Mesenchymal stem cell (in vitro differentiated cells and primary cell): ENCODE measurements at regions not wholly inside any gene's neighbourhood (a gene's known extent, or its start where the extent isn't known, plus 50 kb on each side); places are given as distances from the start of the nearest gene placed in this dataset.

Experiments used
- DNase-seq: peaks from one replicate; pipeline ENCODE4 v3.0.0-alpha.2; 2013
- H2AFZ ChIP-seq: one replicate; pipeline ENCODE4 v1.6.1; 2013; ENCODE audit warnings: low read depth, mild to moderate bottlenecking, control low read depth, inconsistent platforms, low read length, moderate library complexity
- H2AK5ac ChIP-seq: 2 replicates; pipeline ENCODE4 v1.6.1; 2013; ENCODE audit warnings: low read length, moderate library complexity, mild to moderate bottlenecking, inconsistent platforms; ENCODE audit not compliant: severe bottlenecking
- H2BK120ac ChIP-seq: one replicate; pipeline ENCODE4 v1.6.1; 2013; ENCODE audit warnings: low read depth, mild to moderate bottlenecking, inconsistent platforms, low read length, moderate library complexity
- H2BK12ac ChIP-seq, 2 experiments: one replicate each; pipeline ENCODE4 v1.6.1; 2013; ENCODE audit warnings: inconsistent platforms in 2 of 2, low read length in 2 of 2, mild to moderate bottlenecking in 2 of 2, moderate library complexity in 2 of 2, control low read depth in 1 of 2
- H2BK15ac ChIP-seq: one replicate; pipeline ENCODE4 v1.6.1; 2013; ENCODE audit warnings: mild to moderate bottlenecking, low read depth, inconsistent platforms; ENCODE audit not compliant: poor library complexity, severe bottlenecking
- H2BK5ac ChIP-seq: 2 replicates; pipeline ENCODE4 v1.6.1; 2013; ENCODE audit warnings: low read depth, mild to moderate bottlenecking, low read length, control low read depth, inconsistent platforms; ENCODE audit not compliant: poor library complexity, severe bottlenecking
- H3K14ac ChIP-seq, 2 experiments: one replicate each; pipeline ENCODE4 v1.6.1; 2013; ENCODE audit warnings: inconsistent platforms in 2 of 2, low read length in 2 of 2, control low read depth in 1 of 2, mild to moderate bottlenecking in 1 of 2, moderate library complexity in 1 of 2
- H3K18ac ChIP-seq, 2 experiments: one replicate each; pipeline ENCODE4 v1.6.1; 2013; ENCODE audit warnings: inconsistent platforms in 2 of 2, low read length in 2 of 2, control low read depth in 1 of 2, low read depth in 1 of 2, mild to moderate bottlenecking in 1 of 2
- H3K23ac ChIP-seq, 2 experiments: one replicate each; pipeline ENCODE4 v1.6.1; 2013; ENCODE audit warnings: inconsistent platforms in 2 of 2, low read length in 2 of 2, mild to moderate bottlenecking in 2 of 2, moderate library complexity in 2 of 2, control low read depth in 1 of 2
- H3K27ac ChIP-seq: 2 replicates; pipeline ENCODE4 v1.5.1; 2013; ENCODE audit warnings: mild to moderate bottlenecking, moderate library complexity, low read length, control low read depth, inconsistent platforms; ENCODE audit not compliant: poor library complexity, severe bottlenecking
- H3K27me3 ChIP-seq, 2 experiments: 2 replicates each; pipeline versions ENCODE4 v1.6.1 to v1.7.0; 2013; ENCODE audit warnings: low read length in 2 of 2, mild to moderate bottlenecking in 2 of 2, moderate library complexity in 2 of 2, control low read depth in 1 of 2, inconsistent platforms in 1 of 2; ENCODE audit not compliant: control insufficient read depth in 1 of 2, insufficient read depth in 1 of 2
- H3K36me3 ChIP-seq, 2 experiments: 2 replicates each; pipeline versions ENCODE4 v1.6.1 to v1.7.0; 2013; ENCODE audit warnings: low read length in 2 of 2, control low read depth in 1 of 2, inconsistent platforms in 1 of 2, low read depth in 1 of 2, mild to moderate bottlenecking in 1 of 2; ENCODE audit not compliant: insufficient read depth in 2 of 2, control insufficient read depth in 1 of 2
- H3K4ac ChIP-seq, 2 experiments: one replicate each; pipeline ENCODE4 v1.6.1; 2013; ENCODE audit warnings: inconsistent platforms in 2 of 2, low read length in 2 of 2, mild to moderate bottlenecking in 2 of 2, moderate library complexity in 2 of 2, control low read depth in 1 of 2, low read depth in 1 of 2
- H3K4me1 ChIP-seq: 2 replicates; pipeline ENCODE4 v1.6.1; 2013; ENCODE audit warnings: low read depth, low read length, control low read depth; ENCODE audit not compliant: control insufficient read depth, insufficient read depth
- H3K4me2 ChIP-seq: 2 replicates; pipeline ENCODE4 v1.6.1; 2013; ENCODE audit warnings: low read length, mild to moderate bottlenecking, inconsistent platforms; ENCODE audit not compliant: poor library complexity, severe bottlenecking
- H3K4me3 ChIP-seq, 2 experiments: 2 replicates each; pipeline versions ENCODE4 v1.5.1 to v1.7.0; 2013; ENCODE audit warnings: low read length in 2 of 2, mild to moderate bottlenecking in 2 of 2, control low read depth in 1 of 2, low read depth in 1 of 2; ENCODE audit not compliant: insufficient read depth in 1 of 2
- H3K79me1 ChIP-seq: replicated peaks from 2 replicates; pipeline ENCODE4 v1.6.1; 2013; ENCODE audit warnings: mild to moderate bottlenecking, control low read depth, low read length, inconsistent platforms; ENCODE audit not compliant: poor library complexity, severe bottlenecking
- H3K9ac ChIP-seq: 2 replicates; pipeline ENCODE4 v1.7.0; 2013; ENCODE audit warnings: mild to moderate bottlenecking, low read length, moderate library complexity
- H3K9me3 ChIP-seq: 2 replicates; pipeline ENCODE4 v1.7.0; 2013; ENCODE audit warnings: mild to moderate bottlenecking, low read length; ENCODE audit not compliant: control insufficient read depth
- H4K8ac ChIP-seq: one replicate; pipeline ENCODE4 v1.6.1; 2013; ENCODE audit warnings: inconsistent platforms, mild to moderate bottlenecking, low read length, moderate library complexity
- H4K91ac ChIP-seq: one replicate; pipeline ENCODE4 v1.6.1; 2013; ENCODE audit warnings: mild to moderate bottlenecking, low read length, inconsistent platforms
- WGBS: methylation state at CpG from one replicate; pipeline ENCODE4 v1.1.7; 2013; ENCODE audit warnings: mixed read lengths; 5-methylcytosine and 5-hydroxymethylcytosine counted together

GRCh38 chr15:38702178-38702912, 137.7 kb upstream of the RASGRP1 start:
- Histone ChIP-seq H3K9ac (no peak overlapping the region), H3K79me1 (no peaks in the 10 kb centered on the region)
- WGBS: 80% methylated on average over 3 of the region's 3 CpGs

GRCh38 chr15:38705436-38706219, 141.0 kb upstream of the RASGRP1 start:
- Histone ChIP-seq H3K14ac (no peak overlapping the region), H4K91ac (peak overlapping the region; percentile 18), H3K79me1 (no peaks in the 10 kb centered on the region), H3K4me2 (no peak overlapping the region), H2BK5ac (no peak overlapping the region), H3K27me3 (peaks cover 0 to 8% of the 10 kb centered on the region in 2 experiments), H3K23ac (no peak overlapping the region), H3K9ac (no peak overlapping the region), H4K8ac (no peak overlapping the region), H2BK120ac (peak overlapping the region; percentile 21), H3K27ac (no peak overlapping the region), H3K36me3 (no peaks in the 10 kb centered on the region), H2BK15ac (no peak overlapping the region), H3K4me1 (peaks cover 2% of the 10 kb centered on the region), H3K4ac (no peak overlapping the region), H2AFZ (no peak overlapping the region), H3K4me3 (peak overlapping the region in 1 of 2 experiments; percentile 37), H3K9me3 (no peaks in the 10 kb centered on the region), H3K18ac (no peak overlapping the region), H2BK12ac (peak overlapping the region in 1 of 2 experiments; percentile 75), H2AK5ac (peak overlapping the region; percentile 68)
- no peak for DNase-seq
- 71% methylated on average over 10 of the region's 11 CpGs for WGBS

More at GRCh38 chr15:38702178-38702912, 137.7 kb upstream of the RASGRP1 start:
- Histone ChIP-seq H4K91ac (no peak overlapping the region), H3K27me3 (peaks cover 0 to 8% of the 10 kb centered on the region in 2 experiments), H3K4me1 (peaks cover 2% of the 10 kb centered on the region), H3K4me2 (no peak overlapping the region), H3K9me3 (no peaks in the 10 kb centered on the region), H3K4me3 (no peak overlapping the region), H3K4ac (no peak overlapping the region), H3K14ac (no peak overlapping the region), H4K8ac (no peak overlapping the region), H3K36me3 (no peaks in the 10 kb centered on the region), H3K27ac (no peak overlapping the region), H3K23ac (no peak overlapping the region), H2AK5ac (no peak overlapping the region), H2AFZ (no peak overlapping the region), H2BK5ac (no peak overlapping the region), H2BK120ac (no peak overlapping the region), H2BK15ac (no peak overlapping the region), H2BK12ac (no peak overlapping the region), H3K18ac (no peak overlapping the region)
- no peak for DNase-seq

- 92% methylated on average over 5 of the region's 5 CpGs for WGBS
- no peak overlapping the region for H3K4ac ChIP-seq
- H3K23ac ChIP-seq: no peak overlapping the region
- H3K4me1 ChIP-seq: peaks cover 2% of the 10 kb centered on the region
- H3K79me1 ChIP-seq: no peaks in the 10 kb centered on the region
- H3K27ac ChIP-seq: no peak overlapping the region
- peak overlapping the region; percentile 44 for H2AK5ac ChIP-seq
- no peak overlapping the region for H3K4me3 ChIP-seq
- H2BK15ac ChIP-seq: no peak overlapping the region
- no peak overlapping the region for H2BK12ac ChIP-seq
- no peak overlapping the region for H3K18ac ChIP-seq
- no peak for DNase-seq
- H2AFZ ChIP-seq: no peak overlapping the region
- no peak overlapping the region for H3K4me2 ChIP-seq
- H4K91ac ChIP-seq: no peak overlapping the region
- H2BK120ac ChIP-seq: no peak overlapping the region
- H3K14ac ChIP-seq: no peak overlapping the region
- H3K36me3 ChIP-seq: no peaks in the 10 kb centered on the region
- no peak overlapping the region for H3K9ac ChIP-seq
- H4K8ac ChIP-seq: no peak overlapping the region
- H2BK5ac ChIP-seq: no peak overlapping the region
- H3K27me3 ChIP-seq: peaks cover 0 to 6% of the 10 kb centered on the region in 2 experiments
- H3K9me3 ChIP-seq: no peaks in the 10 kb centered on the region
These were observed 142.3 kb upstream of the RASGRP1 start for GRCh38 chr15:38706956-38707355.
